ENCODE measurements at regions not wholly inside any gene's neighbourhood (a gene's known extent, or its start where the extent isn't known, plus 50 kb on each side); places are given as distances from the start of the nearest gene placed in this dataset.
A peak's percentile ranks its signal among the peaks of the same experiment; 100 is the strongest.

DNA sequence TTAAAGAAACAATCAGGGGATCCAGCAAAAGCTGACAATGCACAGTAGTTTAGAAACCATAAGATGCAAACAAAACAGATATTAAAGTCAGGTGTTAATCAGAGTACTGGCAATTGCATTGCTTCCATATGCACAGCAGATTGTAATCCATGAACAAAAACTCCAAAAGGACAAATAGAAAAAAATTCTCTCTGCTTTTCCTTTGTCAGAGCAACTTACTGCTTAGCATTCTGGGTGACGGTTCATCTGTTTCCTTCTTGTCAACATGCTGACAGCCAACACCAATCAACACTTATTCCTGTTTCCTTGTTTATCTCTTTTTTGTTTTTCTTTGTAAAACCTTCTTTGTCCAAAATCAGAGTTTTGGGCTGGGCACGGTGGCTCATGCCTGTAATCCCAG, 473.1 kb downstream of the XIRP2 start:
- no peaks in the 10 kb centered on the region for H3K4me1 ChIP-seq (ENCODE audit: control insufficient read depth in 1 of 2, insufficient read depth in 2 of 2, low read length in 2 of 2)
- no peaks in the 10 kb centered on the region for H4K20me1 ChIP-seq (ENCODE audit: insufficient read depth, low read length)
- no peaks in the 10 kb centered on the region for H3K36me3 ChIP-seq (replicated peaks in 1 of 2; ENCODE audit: control insufficient read depth in 1 of 2, insufficient read depth in 2 of 2, low read length in 2 of 2)
- Mint-ChIP-seq H3K36me3 (no peaks in the 10 kb centered on the region), H3K27ac (peak overlapping the region in 1 of 7 donors; percentile 18), H3K9me3 (peaks cover 0 to 7% (median 4%) of the 10 kb centered on the region in 7 donors), H3K4me3 (no peak overlapping the region), H3K4me1 (no peaks in the 10 kb centered on the region), H3K27me3 (ENCODE audit: low read depth in 3 of 3) (peaks cover 0 to 4% (median 0%) of the 10 kb centered on the region in 3 donors)
- no peaks in the 10 kb centered on the region for H3K79me2 ChIP-seq (ENCODE audit: insufficient read depth, low read length)
- H3K27me3 ChIP-seq (ENCODE audit: control insufficient read depth in 2 of 2, insufficient read depth in 2 of 2, low read length in 2 of 2): no peaks in the 10 kb centered on the region
- 40% methylated on average over 2 of the region's 2 CpGs for WGBS (ENCODE audit: insufficient coverage)
- no peak overlapping the region for H3K4me2 ChIP-seq (replicated peaks; ENCODE audit: extremely low read depth, low read length, poor library complexity, severe bottlenecking)
- DNase-seq: no peak
- H3K9me3 ChIP-seq (replicated peaks in 1 of 2; ENCODE audit: control insufficient read depth in 1 of 2, insufficient read depth in 1 of 2, low read length in 2 of 2): no peaks in the 10 kb centered on the region
- intact Hi-C loops (cut with micrococcal nuclease): no loop called here
- no peak overlapping the region for H3K4me3 ChIP-seq (replicated peaks in 1 of 3; ENCODE audit: low read depth in 2 of 3, low read length in 3 of 3)
- no peak overlapping the region for H3K9ac ChIP-seq (ENCODE audit: insufficient read depth, low read length, poor library complexity, severe bottlenecking)
- TF ChIP-seq, protein P1, sequence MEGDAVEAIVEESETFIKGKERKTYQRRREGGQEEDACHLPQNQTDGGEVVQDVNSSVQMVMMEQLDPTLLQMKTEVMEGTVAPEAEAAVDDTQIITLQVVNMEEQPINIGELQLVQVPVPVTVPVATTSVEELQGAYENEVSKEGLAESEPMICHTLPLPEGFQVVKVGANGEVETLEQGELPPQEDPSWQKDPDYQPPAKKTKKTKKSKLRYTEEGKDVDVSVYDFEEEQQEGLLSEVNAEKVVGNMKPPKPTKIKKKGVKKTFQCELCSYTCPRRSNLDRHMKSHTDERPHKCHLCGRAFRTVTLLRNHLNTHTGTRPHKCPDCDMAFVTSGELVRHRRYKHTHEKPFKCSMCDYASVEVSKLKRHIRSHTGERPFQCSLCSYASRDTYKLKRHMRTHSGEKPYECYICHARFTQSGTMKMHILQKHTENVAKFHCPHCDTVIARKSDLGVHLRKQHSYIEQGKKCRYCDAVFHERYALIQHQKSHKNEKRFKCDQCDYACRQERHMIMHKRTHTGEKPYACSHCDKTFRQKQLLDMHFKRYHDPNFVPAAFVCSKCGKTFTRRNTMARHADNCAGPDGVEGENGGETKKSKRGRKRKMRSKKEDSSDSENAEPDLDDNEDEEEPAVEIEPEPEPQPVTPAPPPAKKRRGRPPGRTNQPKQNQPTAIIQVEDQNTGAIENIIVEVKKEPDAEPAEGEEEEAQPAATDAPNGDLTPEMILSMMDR (IDR thresholded peaks at IDR 0.05): no peak
- no peak overlapping the region for H3K27ac ChIP-seq (ENCODE audit: low read depth in 1 of 2, low read length in 2 of 2)
- H2AFZ ChIP-seq (ENCODE audit: insufficient read depth, low read depth, low read length, poor library complexity, severe bottlenecking): no peak overlapping the region

DNA sequence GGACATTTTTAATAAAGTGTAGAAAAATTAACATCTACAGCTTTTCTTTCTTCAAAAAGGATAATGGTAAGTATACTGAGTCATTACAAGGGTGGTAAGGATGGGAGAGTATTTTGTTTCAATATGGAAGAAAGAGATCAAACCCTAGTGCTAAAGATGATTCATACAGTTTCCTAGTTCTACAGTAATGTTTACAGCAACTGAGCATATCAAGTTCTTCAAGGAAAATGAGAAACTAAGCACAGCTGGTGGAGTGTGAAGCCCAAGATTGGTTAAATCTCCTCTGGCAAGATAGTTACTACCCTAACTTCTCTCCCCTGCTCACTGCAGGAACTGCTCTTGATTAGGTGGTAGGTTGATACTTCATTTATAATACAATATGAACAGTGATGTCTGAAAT, 467.5 kb downstream of the XIRP2 start:
- H3K4me3 Mint-ChIP-seq: no peak overlapping the region

More for the DNA sequence above, 467.5 kb downstream of the XIRP2 start:
- Mint-ChIP-seq H3K27me3 (ENCODE audit: low read depth in 3 of 3) (peaks cover 0 to 4% (median 0%) of the 10 kb centered on the region in 3 donors), H3K36me3 (no peaks in the 10 kb centered on the region), H3K9me3 (peaks cover 0 to 8% (median 0%) of the 10 kb centered on the region in 7 donors), H3K4me1 (no peaks in the 10 kb centered on the region), H3K27ac (no peak overlapping the region)
- H3K9me3 ChIP-seq (replicated peaks in 1 of 2; ENCODE audit: control insufficient read depth in 1 of 2, insufficient read depth in 1 of 2, low read length in 2 of 2): no peaks in the 10 kb centered on the region
- H3K79me2 ChIP-seq (ENCODE audit: insufficient read depth, low read length): no peaks in the 10 kb centered on the region
- no peak overlapping the region for H3K9ac ChIP-seq (ENCODE audit: insufficient read depth, low read length, poor library complexity, severe bottlenecking)
- no peaks in the 10 kb centered on the region for H3K36me3 ChIP-seq (replicated peaks in 1 of 2; ENCODE audit: control insufficient read depth in 1 of 2, insufficient read depth in 2 of 2, low read length in 2 of 2)
- H3K4me3 ChIP-seq (replicated peaks in 1 of 3; ENCODE audit: low read depth in 2 of 3, low read length in 3 of 3): no peak overlapping the region
- no peaks in the 10 kb centered on the region for H3K4me1 ChIP-seq (ENCODE audit: control insufficient read depth in 1 of 2, insufficient read depth in 2 of 2, low read length in 2 of 2)
- no peak overlapping the region for H2AFZ ChIP-seq (ENCODE audit: insufficient read depth, low read depth, low read length, poor library complexity, severe bottlenecking)
- H4K20me1 ChIP-seq (ENCODE audit: insufficient read depth, low read length): no peaks in the 10 kb centered on the region
- no peaks in the 10 kb centered on the region for H3K27me3 ChIP-seq (ENCODE audit: control insufficient read depth in 2 of 2, insufficient read depth in 2 of 2, low read length in 2 of 2)
- TF ChIP-seq, protein P1 (IDR thresholded peaks at IDR 0.05): no peak
- intact Hi-C loops (cut with micrococcal nuclease): no loop called here
- H3K4me2 ChIP-seq (replicated peaks; ENCODE audit: extremely low read depth, low read length, poor library complexity, severe bottlenecking): no peak overlapping the region
- no peak for DNase-seq
- no peak overlapping the region for H3K27ac ChIP-seq (ENCODE audit: low read depth in 1 of 2, low read length in 2 of 2)

Measured in CD14-positive monocyte (primary cell).